Psoas muscle (tissue), 7 donors: ENCODE measurements at regions not wholly inside any gene's neighbourhood (a gene's known extent, or its start where the extent isn't known, plus 50 kb on each side); places are given as distances from the start of the nearest gene placed in this dataset.

Experiments
- ATAC-seq, 4 donors: fragments of 200-7000 bp; cut with Tn5 transposase; one replicate each; pipeline ENCODE4 v1.9.1; 2020; ENCODE audit warnings: moderate library complexity in 3 of 4, mild to moderate bottlenecking in 2 of 4
- DNase-seq, 2 donors: peaks; one replicate each; pipeline ENCODE4 v3.0.0-alpha.2; 2020
- H3K27ac ChIP-seq: fragments of 200-600 bp; one replicate; pipeline ENCODE4 v1.8.0; 2022
- H3K27me3 ChIP-seq, 3 donors: fragments of 200-600 bp in 1 of 3; one replicate each; pipeline versions ENCODE4 v1.6.1 to v1.8.0; 2013 to 2022; ENCODE audit warnings: low read length in 2 of 3, mild to moderate bottlenecking in 2 of 3, moderate library complexity in 1 of 3; ENCODE audit not compliant: insufficient read depth in 3 of 3
- H3K36me3 ChIP-seq, 2 donors: fragments of 200-600 bp in 1 of 2; one replicate each; pipeline versions ENCODE4 v1.6.1 to v1.8.0; 2013 to 2022; ENCODE audit warnings: low read depth in 1 of 2, mild to moderate bottlenecking in 1 of 2, moderate library complexity in 1 of 2; ENCODE audit not compliant: insufficient read depth in 1 of 2
- H3K4me1 ChIP-seq: fragments of 200-600 bp; one replicate; pipeline ENCODE4 v1.8.0; 2022
- H3K4me3 ChIP-seq: fragments of 200-600 bp; one replicate; pipeline ENCODE4 v1.8.0; 2022; ENCODE audit warnings: mild to moderate bottlenecking
- H3K9me3 ChIP-seq: fragments of 200-600 bp; one replicate; pipeline ENCODE4 v1.8.0; 2022
- CTCF ChIP-seq: fragments of 200-600 bp; IDR thresholded peaks from one replicate; pipeline ENCODE4 v1.8.0; 2022; ENCODE audit warnings: antibody characterized with exemption
- WGBS, 3 donors: extraction: QIAGEN DNeasy Blood & Tissue Kit; methylation state at CpG; one replicate each; pipeline versions ENCODE4 v1.1.6 to v1.1.7; 2013; 5-methylcytosine and 5-hydroxymethylcytosine counted together
- intact Hi-C, 2 donors: fragments of 100-400 bp; cut with DNase I; formaldehyde crosslinking; loops; one replicate each; pipeline versions ENCODE4 v1.11.0 to v1.14.2; 2022
- donor health status: healthy with polysubstance abuse.
- donor health status: DM: no; HTN: no; CAD: no; lungs with moderate emphysema.
- donor health status: Bipolar disorder and iron deficiency.
- donor health status: healthy.
- donor health status: DM: yes; HTN: yes; CAD: no.
- donor health status: DM: no; HTN: no; CAD: no.
- donor health status: DM: yes; HTN: yes; CAD: no.

GRCh38 chr7:112877691-112878460 is 87.7 kb upstream of the TMEM168 start:
- TF ChIP-seq CTCF, result no peak
- Histone ChIP-seq H3K4me1 (no peaks in the 10 kb centered on the region), H3K36me3 (peaks cover 0 to 3% of the 10 kb centered on the region in 2 donors), H3K27me3 (no peaks in the 10 kb centered on the region), H3K27ac (no peak overlapping the region), H3K4me3 (no peak overlapping the region), H3K9me3 (peaks cover 5% of the 10 kb centered on the region)
- ATAC-seq (no peak), DNase-seq (no peak)
- intact Hi-C loops, result no loop called here
- 91 to 95% (median 93%) methylated on average over 7 of the region's 7 CpGs for WGBS, 3 donors

- H3K27ac ChIP-seq, result no peak overlapping the region
- intact Hi-C loops, result no loop called here
- TF ChIP-seq CTCF, result no peak
- ATAC-seq (no peak), DNase-seq (no peak)
- no peaks in the 10 kb centered on the region for H3K27me3 ChIP-seq
- H3K36me3 ChIP-seq, result peaks cover 0 to 3% of the 10 kb centered on the region in 2 donors
- H3K4me1 ChIP-seq, result no peaks in the 10 kb centered on the region
- WGBS, 3 donors, result 97 to 100% (median 98%) methylated on average over 1 of the region's 1 CpG
- H3K9me3 ChIP-seq, result peaks cover 5% of the 10 kb centered on the region
- no peak overlapping the region for H3K4me3 ChIP-seq
Measured at GRCh38 chr7:112876877-112877276, 86.7 kb upstream of the TMEM168 start.

GRCh38 chr7:112874909-112875308 is 84.7 kb upstream of the TMEM168 start:
- H3K9me3 ChIP-seq, result peaks cover 5% of the 10 kb centered on the region
- DNase-seq, result no peak
- WGBS, 3 donors, result 93 to 97% (median 95%) methylated on average over 4 of the region's 4 CpGs

GRCh38 chr7:112873831-112874553 is 83.8 kb upstream of the TMEM168 start:
- intact Hi-C loops, result no loop called here
- WGBS, 3 donors, result 86 to 91% (median 89%) methylated on average over 4 of the region's 4 CpGs
- peaks cover 5% of the 10 kb centered on the region for H3K9me3 ChIP-seq
- no peaks in the 10 kb centered on the region for H3K4me1 ChIP-seq
- peaks cover 0 to 3% of the 10 kb centered on the region in 2 donors for H3K36me3 ChIP-seq
- DNase-seq (no peak), ATAC-seq (no peak)
- no peak for TF ChIP-seq CTCF
- no peak overlapping the region for H3K4me3 ChIP-seq
- H3K27ac ChIP-seq, result no peak overlapping the region
- no peaks in the 10 kb centered on the region for H3K27me3 ChIP-seq

More at GRCh38 chr7:112874909-112875308, 84.7 kb upstream of the TMEM168 start:
- Histone ChIP-seq H3K4me3 (no peak overlapping the region), H3K36me3 (peaks cover 0 to 3% of the 10 kb centered on the region in 2 donors), H3K27me3 (no peaks in the 10 kb centered on the region), H3K4me1 (no peaks in the 10 kb centered on the region), H3K27ac (no peak overlapping the region)
- TF ChIP-seq CTCF, result no peak
- ATAC-seq, result no peak
- intact Hi-C loops, result no loop called here
